Left colon (tissue), 2 donors: ENCODE measurements at regions not wholly inside any gene's neighbourhood (a gene's known extent, or its start where the extent isn't known, plus 50 kb on each side); places are given as distances from the start of the nearest gene placed in this dataset.

ENCODE experiments used
- ATAC-seq: fragments of 200-7000 bp; cut with Tn5 transposase; one replicate; pipeline ENCODE4 v1.9.1; 2020; ENCODE audit warnings: mild to moderate bottlenecking, moderate library complexity
- DNase-seq, 2 donors: peaks; one replicate each; pipeline ENCODE4 v3.0.0-alpha.2; 2020
- intact Hi-C, 2 donors: fragments of 100-400 bp; cut with DNase I in 1 of 2; cut with micrococcal nuclease in 1 of 2; formaldehyde crosslinking; loops; one replicate each; pipeline versions ENCODE4 v1.11.2 to v1.14.0; 2022; cut with DNase I, micrococcal nuclease
- donor health status: DM: no; HTN: no; CAD: no.
- donor health status: DM: yes; HTN: yes; CAD: no.

GRCh38 chr2:160660741-160661140, 167.1 kb upstream of the RBMS1 start:
- intact Hi-C loops: no loop called here
- ATAC-seq (no peak), DNase-seq (no peak)

GRCh38 chr2:160664603-160665140, 171.1 kb upstream of the RBMS1 start:
- no peak for DNase-seq
- intact Hi-C loops: no loop called here
- ATAC-seq: no peak

GRCh38 chr2:160666154-160667060, 172.8 kb upstream of the RBMS1 start:
- DNase-seq (no peak), ATAC-seq (peak; percentile 44)
- intact Hi-C loops: no loop called here

GRCh38 chr2:160667811-160668210, 174.2 kb upstream of the RBMS1 start:
- intact Hi-C loops: no loop called here
- ATAC-seq (no peak), DNase-seq (no peak)

- intact Hi-C loops: no loop called here
- ATAC-seq: no peak
- DNase-seq: no peak
Observed at GRCh38 chr2:160670618-160671017, 177.0 kb upstream of the RBMS1 start.

GRCh38 chr2:160672211-160672610, 178.6 kb upstream of the RBMS1 start:
- intact Hi-C loops: no loop called here
- ATAC-seq (no peak), DNase-seq (no peak)

- ATAC-seq: no peak
Observed at GRCh38 chr2:160674146-160674750, 180.6 kb upstream of the RBMS1 start.

GRCh38 chr2:160679686-160680085, 186.1 kb upstream of the RBMS1 start:
- intact Hi-C loops: no loop called here
- no peak for ATAC-seq
- DNase-seq: no peak

More at GRCh38 chr2:160674146-160674750, 180.6 kb upstream of the RBMS1 start:
- DNase-seq: no peak
- intact Hi-C loops: no loop called here

- ATAC-seq: no peak
- no peak for DNase-seq
- intact Hi-C loops: no loop called here
Observed at GRCh38 chr2:160680294-160680693, 186.7 kb upstream of the RBMS1 start.

GRCh38 chr2:160680974-160681373, 187.4 kb upstream of the RBMS1 start:
- ATAC-seq (no peak), DNase-seq (no peak)
- intact Hi-C loops: no loop called here

GRCh38 chr2:160683206-160683605, 189.6 kb upstream of the RBMS1 start:
- ATAC-seq: no peak
- intact Hi-C loops: no loop called here
- DNase-seq: no peak

GRCh38 chr2:160687629-160688028, 194.0 kb upstream of the RBMS1 start:
- DNase-seq (no peak), ATAC-seq (no peak)
- intact Hi-C loops: no loop called here

GRCh38 chr2:160689441-160689840, 195.8 kb upstream of the RBMS1 start:
- DNase-seq: no peak
- intact Hi-C loops: no loop called here
- ATAC-seq: no peak

GRCh38 chr2:160694221-160694620, 200.6 kb upstream of the RBMS1 start:
- intact Hi-C loops: no loop called here
- DNase-seq (no peak), ATAC-seq (no peak)

- no peak for ATAC-seq
- intact Hi-C loops: no loop called here
- peak in 1 of 2 donors; percentile 3 for DNase-seq
Observed at GRCh38 chr2:160694631-160695030, 201.0 kb upstream of the RBMS1 start.

GRCh38 chr2:160695402-160696086, 201.9 kb upstream of the RBMS1 start:
- DNase-seq (no peak), ATAC-seq (no peak)
- intact Hi-C loops: no loop called here

GRCh38 chr2:160696087-160696452, 202.5 kb upstream of the RBMS1 start:
- intact Hi-C loops: no loop called here
- ATAC-seq (no peak), DNase-seq (no peak)

GRCh38 chr2:160697817-160698216, 204.2 kb upstream of the RBMS1 start:
- ATAC-seq: no peak
- intact Hi-C loops: no loop called here
- DNase-seq: no peak

GRCh38 chr2:160700021-160700814, 206.6 kb upstream of the RBMS1 start:
- ATAC-seq (no peak), DNase-seq (no peak)
- intact Hi-C loops: no loop called here
